SK-MEL-5 (cell line): ENCODE measurements at regions not wholly inside any gene's neighbourhood (a gene's known extent, or its start where the extent isn't known, plus 50 kb on each side); places are given as distances from the start of the nearest gene placed in this dataset.

Source experiments
- DNase-seq: peaks from one replicate; pipeline ENCODE4 v3.0.0-alpha.2; 2016; ENCODE audit warnings: low read depth, low spot score
- in situ Hi-C: cut with HindIII; loops from 2 replicates; pipeline ENCODE4 v1.10.0; 2016; ENCODE audit warnings: low sequenced_read_pairs, high pct_unique_total_duplicates, low pct_unique_long_range_greater_than_20kb

- no peak for DNase-seq
- in situ Hi-C loops = no loop called here
Measured at GRCh38 chr4:184879271-184879670, 53.5 kb upstream of the ACSL1 start.

GRCh38 chr4:184882276-184882675 is 56.5 kb upstream of the ACSL1 start:
- in situ Hi-C loops = no loop called here
- DNase-seq = no peak

GRCh38 chr4:184883024-184883423 is 57.3 kb upstream of the ACSL1 start:
- no peak for DNase-seq
- in situ Hi-C loops = no loop called here

GRCh38 chr4:184884883-184885282 is 59.1 kb upstream of the ACSL1 start:
- no peak for DNase-seq
- in situ Hi-C loops = no loop called here

- in situ Hi-C loops = no loop called here
- no peak for DNase-seq
Measured at GRCh38 chr4:184885602-184886001, 59.8 kb upstream of the ACSL1 start.

- no peak for DNase-seq
- in situ Hi-C loops = no loop called here
Measured at GRCh38 chr4:184887333-184887732, 61.6 kb upstream of the ACSL1 start.

GRCh38 chr4:184887947-184888346 is 62.2 kb upstream of the ACSL1 start:
- in situ Hi-C loops = no loop called here
- no peak for DNase-seq

- in situ Hi-C loops = no loop called here
- no peak for DNase-seq
Measured at GRCh38 chr4:184889666-184890335, 64.0 kb upstream of the ACSL1 start.

- in situ Hi-C loops = no loop called here
- no peak for DNase-seq
Measured at GRCh38 chr4:184890499-184890898, 64.7 kb upstream of the ACSL1 start.

- in situ Hi-C loops = no loop called here
- no peak for DNase-seq
Measured at GRCh38 chr4:184891816-184892397, 66.1 kb upstream of the ACSL1 start.

GRCh38 chr4:184892999-184893398 is 67.2 kb upstream of the ACSL1 start:
- DNase-seq = no peak
- in situ Hi-C loops = no loop called here

- DNase-seq = no peak
- in situ Hi-C loops = no loop called here
Measured at GRCh38 chr4:184893801-184894571, 68.2 kb upstream of the ACSL1 start.

GRCh38 chr4:184895012-184895695 is 69.4 kb upstream of the ACSL1 start:
- in situ Hi-C loops = no loop called here
- no peak for DNase-seq

- in situ Hi-C loops = no loop called here
- no peak for DNase-seq
Measured at GRCh38 chr4:184896868-184897715, 71.3 kb upstream of the ACSL1 start.

- in situ Hi-C loops = no loop called here
- DNase-seq = no peak
Measured at GRCh38 chr4:184897895-184898294, 72.1 kb upstream of the ACSL1 start.

- in situ Hi-C loops = no loop called here
- DNase-seq = no peak
Measured at GRCh38 chr4:184898793-184899192, 73.0 kb upstream of the ACSL1 start.

- DNase-seq = no peak
- in situ Hi-C loops = no loop called here
Measured at GRCh38 chr4:184899261-184900134, 73.7 kb upstream of the ACSL1 start.
